ENCODE measurements at regions not wholly inside any gene's neighbourhood (a gene's known extent, or its start where the extent isn't known, plus 50 kb on each side); places are given as distances from the start of the nearest gene placed in this dataset.

GRCh38 chr3:79922633-79923032 is 154.8 kb upstream of the ROBO1 start:
- no peak for DNase-seq (ENCODE audit: low spot score)
- Histone ChIP-seq H3K4me3 (ENCODE audit: low read depth, low read length, poor library complexity, severe bottlenecking) (no peak overlapping the region), H3K9me3 (ENCODE audit: low read length) (no peaks in the 10 kb centered on the region), H3K79me2 (ENCODE audit: insufficient read depth, low read depth, low read length) (no peaks in the 10 kb centered on the region), H3K36me3 (ENCODE audit: insufficient read depth, low read length) (no peaks in the 10 kb centered on the region), H3K4me1 (ENCODE audit: insufficient read depth, low read length, poor library complexity, severe bottlenecking) (no peaks in the 10 kb centered on the region), H3K4me2 (ENCODE audit: low read length) (no peak overlapping the region), H2AFZ (ENCODE audit: low read length) (no peak overlapping the region), H3K9me2 (ENCODE audit: insufficient read depth, low read length) (no peaks in the 10 kb centered on the region), H4K20me1 (ENCODE audit: insufficient read depth, low read length) (no peaks in the 10 kb centered on the region), H3K27ac (ENCODE audit: low read depth, low read length, poor library complexity, severe bottlenecking) (no peak overlapping the region)
- BruUV-seq (replicated peaks): no TSS peak
- intact Hi-C loops (cut with micrococcal nuclease; ENCODE audit: unreplicated experiment): no loop called here
- CTCF ChIA-PET (ENCODE audit: unreplicated experiment): no interaction called here
- no peak for TF ChIP-seq EZH2phosphoT487 (IDR thresholded peaks at IDR 0.05; ENCODE audit: borderline replicate concordance, low read depth, low read length)
- TF ChIP-seq, protein P1, sequence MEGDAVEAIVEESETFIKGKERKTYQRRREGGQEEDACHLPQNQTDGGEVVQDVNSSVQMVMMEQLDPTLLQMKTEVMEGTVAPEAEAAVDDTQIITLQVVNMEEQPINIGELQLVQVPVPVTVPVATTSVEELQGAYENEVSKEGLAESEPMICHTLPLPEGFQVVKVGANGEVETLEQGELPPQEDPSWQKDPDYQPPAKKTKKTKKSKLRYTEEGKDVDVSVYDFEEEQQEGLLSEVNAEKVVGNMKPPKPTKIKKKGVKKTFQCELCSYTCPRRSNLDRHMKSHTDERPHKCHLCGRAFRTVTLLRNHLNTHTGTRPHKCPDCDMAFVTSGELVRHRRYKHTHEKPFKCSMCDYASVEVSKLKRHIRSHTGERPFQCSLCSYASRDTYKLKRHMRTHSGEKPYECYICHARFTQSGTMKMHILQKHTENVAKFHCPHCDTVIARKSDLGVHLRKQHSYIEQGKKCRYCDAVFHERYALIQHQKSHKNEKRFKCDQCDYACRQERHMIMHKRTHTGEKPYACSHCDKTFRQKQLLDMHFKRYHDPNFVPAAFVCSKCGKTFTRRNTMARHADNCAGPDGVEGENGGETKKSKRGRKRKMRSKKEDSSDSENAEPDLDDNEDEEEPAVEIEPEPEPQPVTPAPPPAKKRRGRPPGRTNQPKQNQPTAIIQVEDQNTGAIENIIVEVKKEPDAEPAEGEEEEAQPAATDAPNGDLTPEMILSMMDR (conservative IDR thresholded peaks at IDR 0.05; ENCODE audit: low read length): no peak
- POLR2A ChIA-PET: no interaction called here

- H3K79me2 ChIP-seq (ENCODE audit: insufficient read depth, low read depth, low read length): no peaks in the 10 kb centered on the region
- H3K4me2 ChIP-seq (ENCODE audit: low read length): no peak overlapping the region
- H3K27ac ChIP-seq (ENCODE audit: low read depth, low read length, poor library complexity, severe bottlenecking): no peak overlapping the region
- no peaks in the 10 kb centered on the region for H4K20me1 ChIP-seq (ENCODE audit: insufficient read depth, low read length)
- H3K4me3 ChIP-seq (ENCODE audit: low read depth, low read length, poor library complexity, severe bottlenecking): no peak overlapping the region
- BruUV-seq (replicated peaks): no TSS peak
- no peak for TF ChIP-seq EZH2phosphoT487 (IDR thresholded peaks at IDR 0.05; ENCODE audit: borderline replicate concordance, low read depth, low read length)
- TF ChIP-seq, protein P1 (conservative IDR thresholded peaks at IDR 0.05; ENCODE audit: low read length): no peak
- ChIA-PET CTCF (ENCODE audit: unreplicated experiment) (no interaction called here), POLR2A (no interaction called here)
- no peaks in the 10 kb centered on the region for H3K4me1 ChIP-seq (ENCODE audit: insufficient read depth, low read length, poor library complexity, severe bottlenecking)
- H3K9me2 ChIP-seq (ENCODE audit: insufficient read depth, low read length): no peaks in the 10 kb centered on the region
- no peak overlapping the region for H2AFZ ChIP-seq (ENCODE audit: low read length)
- no peaks in the 10 kb centered on the region for H3K36me3 ChIP-seq (ENCODE audit: insufficient read depth, low read length)
- intact Hi-C loops (cut with micrococcal nuclease; ENCODE audit: unreplicated experiment): no loop called here
- H3K9me3 ChIP-seq (ENCODE audit: low read length): no peaks in the 10 kb centered on the region
- DNase-seq (ENCODE audit: low spot score): no peak
These were observed 149.8 kb upstream of the ROBO1 start for GRCh38 chr3:79917561-79917960.

DNA sequence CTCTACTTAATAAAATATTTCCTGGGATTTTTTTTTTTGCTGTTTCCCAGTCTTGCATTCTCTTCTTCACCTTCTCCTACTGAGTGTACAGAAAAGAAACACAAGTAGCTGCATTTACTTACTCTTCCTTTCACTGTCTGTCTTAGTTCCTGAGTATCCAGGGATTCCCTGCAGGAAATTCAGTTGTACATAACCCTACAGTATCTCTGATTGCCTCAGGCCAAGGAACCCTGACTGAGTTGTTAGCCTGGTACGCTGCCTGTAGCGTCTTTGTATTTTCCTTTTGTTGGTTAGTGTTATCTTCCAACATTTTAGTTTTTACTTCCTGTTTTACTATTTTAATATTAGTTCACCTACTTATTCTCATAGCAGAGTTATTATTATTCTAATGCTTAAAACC is 142.5 kb upstream of the ROBO1 start:
- H3K4me3 ChIP-seq (ENCODE audit: low read depth, low read length, poor library complexity, severe bottlenecking): no peak overlapping the region
- H4K20me1 ChIP-seq (ENCODE audit: insufficient read depth, low read length): no peaks in the 10 kb centered on the region
- H3K4me1 ChIP-seq (ENCODE audit: insufficient read depth, low read length, poor library complexity, severe bottlenecking): no peaks in the 10 kb centered on the region
- no peak for DNase-seq (ENCODE audit: low spot score)
- no TSS peak for BruUV-seq (replicated peaks)
- H3K27ac ChIP-seq (ENCODE audit: low read depth, low read length, poor library complexity, severe bottlenecking): no peak overlapping the region
- no peaks in the 10 kb centered on the region for H3K79me2 ChIP-seq (ENCODE audit: insufficient read depth, low read depth, low read length)
- no peak overlapping the region for H2AFZ ChIP-seq (ENCODE audit: low read length)
- ChIA-PET POLR2A (no interaction called here), CTCF (ENCODE audit: unreplicated experiment) (no interaction called here)
- no peak for TF ChIP-seq EZH2phosphoT487 (IDR thresholded peaks at IDR 0.05; ENCODE audit: borderline replicate concordance, low read depth, low read length)
- TF ChIP-seq, protein P1 (conservative IDR thresholded peaks at IDR 0.05; ENCODE audit: low read length): no peak
- H3K36me3 ChIP-seq (ENCODE audit: insufficient read depth, low read length): no peaks in the 10 kb centered on the region
- no peaks in the 10 kb centered on the region for H3K9me3 ChIP-seq (ENCODE audit: low read length)
- H3K9me2 ChIP-seq (ENCODE audit: insufficient read depth, low read length): no peaks in the 10 kb centered on the region
- intact Hi-C loops (cut with micrococcal nuclease; ENCODE audit: unreplicated experiment): no loop called here
- H3K4me2 ChIP-seq (ENCODE audit: low read length): no peak overlapping the region
